ENCODE measurements at regions not wholly inside any gene's neighbourhood (a gene's known extent, or its start where the extent isn't known, plus 50 kb on each side); places are given as distances from the start of the nearest gene placed in this dataset.

GRCh38 chr18:57983472-57983871 is 60.6 kb upstream of the NEDD4L start:
- DNase-seq (ENCODE audit: low read depth, low spot score) (no peak), ATAC-seq (no peak)
- ChIA-PET CTCF (no interaction called here), RAD21 (ENCODE audit: low non-redundant PET in 1 of 2, low total read pairs in 2 of 2, uncharacterized antibody in 2 of 2, unreplicated experiment in 2 of 2) (no interaction called here), POLR2A (no interaction called here)
- no peak overlapping the region for H3K9ac ChIP-seq (ENCODE audit: low read length)
- intact Hi-C loops (cut with micrococcal nuclease): no loop called here
- H3K9me3 ChIP-seq (ENCODE audit: control insufficient read depth in 1 of 2, insufficient read depth in 1 of 2, low read depth in 1 of 2, low read length in 2 of 2): no peaks in the 10 kb centered on the region
- H3K27me3 ChIP-seq (ENCODE audit: insufficient read depth, low read length): no peaks in the 10 kb centered on the region
- peaks cover 6 to 9% of the 10 kb centered on the region in 2 experiments for H3K4me1 ChIP-seq (ENCODE audit: control insufficient read depth in 1 of 2, insufficient read depth in 2 of 2, low read length in 2 of 2)
- H3K9me2 ChIP-seq (ENCODE audit: insufficient read depth): no peaks in the 10 kb centered on the region
- H3K36me3 ChIP-seq (ENCODE audit: control insufficient read depth in 1 of 2, insufficient read depth in 2 of 2, low read length in 2 of 2): no peaks in the 10 kb centered on the region
- BruUV-seq (replicated peaks): no TSS peak
- H4K20me1 ChIP-seq (ENCODE audit: insufficient read depth): no peaks in the 10 kb centered on the region
- H3K4me2 ChIP-seq (ENCODE audit: low read length): no peak overlapping the region
- no peak overlapping the region for H3K27ac ChIP-seq (ENCODE audit: low read depth, low read length)
- TF ChIP-seq CTCF (IDR thresholded peaks at IDR 0.05 in 2 of 3, conservative IDR thresholded peaks at IDR 0.05 in 1 of 3; ENCODE audit: borderline replicate concordance in 1 of 3, insufficient read depth in 1 of 3, low read depth in 2 of 3, low read length in 2 of 3): no peak
- TF ChIP-seq SRF (IDR thresholded peaks at IDR 0.05; ENCODE audit: low read depth): no peak
- no peak for TF ChIP-seq TCF7L2 (IDR thresholded peaks at IDR 0.05; ENCODE audit: borderline replicate concordance, extremely low read depth, insufficient read depth, insufficient read length)
- no peak for TF ChIP-seq REST (IDR thresholded peaks at IDR 0.05; ENCODE audit: low read depth)
- TF ChIP-seq ZNF274 (IDR thresholded peaks at IDR 0.05; ENCODE audit: low read depth, low read length): no peak
- TF ChIP-seq ATF3 (IDR thresholded peaks at IDR 0.05): no peak
- TF ChIP-seq EGR1 (IDR thresholded peaks at IDR 0.05; ENCODE audit: low read depth): no peak
- TF ChIP-seq YY1 (IDR thresholded peaks at IDR 0.05; ENCODE audit: extremely low read depth, insufficient replicate concordance, low read depth, low read length): no peak
- TF ChIP-seq FOSL1 (IDR thresholded peaks at IDR 0.05; ENCODE audit: low read depth): no peak
- no peak for TF ChIP-seq SP1 (IDR thresholded peaks at IDR 0.05; ENCODE audit: low read depth)
- TF ChIP-seq JUND (IDR thresholded peaks at IDR 0.05): no peak
- H3K79me2 ChIP-seq (ENCODE audit: insufficient read depth, low read length): no peaks in the 10 kb centered on the region
- H2AFZ ChIP-seq (ENCODE audit: low read depth, low read length, poor library complexity, severe bottlenecking): no peak overlapping the region
- H3K4me3 ChIP-seq (replicated peaks in 1 of 2; ENCODE audit: low read depth in 1 of 2, low read length in 2 of 2): no peak overlapping the region
